Esophagus muscularis mucosa (tissue), 4 donors: ENCODE measurements at regions not wholly inside any gene's neighbourhood (a gene's known extent, or its start where the extent isn't known, plus 50 kb on each side); places are given as distances from the start of the nearest gene placed in this dataset.

Source experiments
- DNase-seq: peaks from one replicate; pipeline ENCODE4 v3.0.0-alpha.2; 2017; ENCODE audit errors: extremely low spot score
- H3K27ac ChIP-seq, 4 donors: fragments of 200-600 bp; sonication (generic); replicated peaks in 1 of 4; 1 replicate in 3 of 4; 2 replicates in 1 of 4; pipeline ENCODE4 v1.5.1; 2016 to 2019; ENCODE audit warnings: mild to moderate bottlenecking in 1 of 4
- H3K27me3 ChIP-seq, 4 donors: fragments of 200-600 bp; sonication (generic); one replicate each; pipeline versions ENCODE4 v1.5.1 to v1.6.0; 2016 to 2019
- H3K36me3 ChIP-seq, 4 donors: fragments of 200-600 bp; sonication (generic); one replicate each; pipeline ENCODE4 v1.5.1; 2016 to 2019
- H3K4me1 ChIP-seq, 4 donors: fragments of 200-600 bp; sonication (generic); one replicate each; pipeline ENCODE4 v1.5.1; 2016 to 2019
- H3K4me3 ChIP-seq, 4 donors: fragments of 200-600 bp; sonication (generic); 1 replicate in 2 of 4; 2 replicates in 2 of 4; pipeline ENCODE4 v1.5.1; 2016 to 2019; ENCODE audit warnings: mild to moderate bottlenecking in 4 of 4, moderate library complexity in 1 of 4
- H3K9me3 ChIP-seq, 4 donors: fragments of 200-600 bp; sonication (generic); 1 replicate in 3 of 4; 2 replicates in 1 of 4; pipeline ENCODE4 v1.5.1; 2016 to 2019
- EP300 ChIP-seq: sonication (generic); formaldehyde crosslinking; IDR thresholded peaks from one replicate; pipeline ENCODE4 v1.6.1; 2017; ENCODE audit warnings: antibody characterized with exemption
- POLR2A ChIP-seq: fragments of 450-650 bp; IDR thresholded peaks from one replicate; pipeline ENCODE4 v1.6.1; 2017; ENCODE audit warnings: antibody characterized with exemption, moderate library complexity, mild to moderate bottlenecking, low read depth
- POLR2AphosphoS5 ChIP-seq, 2 donors: sonication (generic); formaldehyde crosslinking; IDR thresholded peaks; one replicate each; pipeline ENCODE4 v1.6.1; 2017; ENCODE audit warnings: antibody characterized with exemption in 2 of 2
- WGBS: methylation state at CpG from one replicate; pipeline ENCODE4 v1.1.5; 2018; 5-methylcytosine and 5-hydroxymethylcytosine counted together
- intact Hi-C: fragments of 100-400 bp; cut with DNase I; formaldehyde crosslinking; loops from one replicate; pipeline ENCODE4 v1.15.1; 2023
- TF ChIP-seq, protein P1 (sequence below), 3 experiments: fragments of 200-600 bp in 2 of 3; fragments of 450-650 bp in 1 of 3; sonication (generic) in 2 of 3; IDR thresholded peaks; one replicate each; pipeline ENCODE4 v1.5.1; 2017 to 2019; ENCODE audit warnings: antibody characterized with exemption in 3 of 3, mild to moderate bottlenecking in 2 of 3, moderate library complexity in 1 of 3

DNA sequence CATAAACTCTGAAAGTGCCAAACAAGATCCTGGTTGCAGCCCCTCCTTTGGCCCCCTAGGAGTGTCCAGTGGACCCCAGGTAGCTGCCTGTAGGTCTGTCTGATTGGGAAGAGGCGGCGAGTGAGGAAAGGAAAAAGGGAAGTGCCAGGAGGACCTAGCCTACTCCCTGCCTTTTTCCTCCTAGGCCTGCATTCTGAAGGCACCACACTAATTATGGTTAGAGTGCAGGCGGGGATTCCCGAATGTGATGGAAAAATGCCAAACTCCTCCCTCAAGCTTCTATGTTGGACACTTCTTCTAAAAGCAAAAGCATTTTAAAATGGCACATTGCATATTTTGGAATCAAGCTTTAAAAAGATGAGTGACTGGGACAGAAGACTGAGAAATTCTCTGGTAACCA is 83.2 kb upstream of the SMIM15 start:
- TF ChIP-seq, protein P1, sequence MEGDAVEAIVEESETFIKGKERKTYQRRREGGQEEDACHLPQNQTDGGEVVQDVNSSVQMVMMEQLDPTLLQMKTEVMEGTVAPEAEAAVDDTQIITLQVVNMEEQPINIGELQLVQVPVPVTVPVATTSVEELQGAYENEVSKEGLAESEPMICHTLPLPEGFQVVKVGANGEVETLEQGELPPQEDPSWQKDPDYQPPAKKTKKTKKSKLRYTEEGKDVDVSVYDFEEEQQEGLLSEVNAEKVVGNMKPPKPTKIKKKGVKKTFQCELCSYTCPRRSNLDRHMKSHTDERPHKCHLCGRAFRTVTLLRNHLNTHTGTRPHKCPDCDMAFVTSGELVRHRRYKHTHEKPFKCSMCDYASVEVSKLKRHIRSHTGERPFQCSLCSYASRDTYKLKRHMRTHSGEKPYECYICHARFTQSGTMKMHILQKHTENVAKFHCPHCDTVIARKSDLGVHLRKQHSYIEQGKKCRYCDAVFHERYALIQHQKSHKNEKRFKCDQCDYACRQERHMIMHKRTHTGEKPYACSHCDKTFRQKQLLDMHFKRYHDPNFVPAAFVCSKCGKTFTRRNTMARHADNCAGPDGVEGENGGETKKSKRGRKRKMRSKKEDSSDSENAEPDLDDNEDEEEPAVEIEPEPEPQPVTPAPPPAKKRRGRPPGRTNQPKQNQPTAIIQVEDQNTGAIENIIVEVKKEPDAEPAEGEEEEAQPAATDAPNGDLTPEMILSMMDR (IDR thresholded peaks at IDR 0.05): no peak
- TF ChIP-seq POLR2A: no peak
- TF ChIP-seq POLR2AphosphoS5 (IDR thresholded peaks at IDR 0.05): no peak
- no peak for TF ChIP-seq EP300
- Histone ChIP-seq H3K27ac (peak overlapping the region in 3 of 4 donors; percentile 10 to 45 (median 36)), H3K36me3 (no peaks in the 10 kb centered on the region), H3K27me3 (no peaks in the 10 kb centered on the region), H3K9me3 (peaks cover 0 to 8% (median 0%) of the 10 kb centered on the region in 4 donors), H3K4me1 (peaks cover 0 to 8% (median 7%) of the 10 kb centered on the region in 4 donors), H3K4me3 (peak overlapping the region in 1 of 4 donors; percentile 9)
- intact Hi-C loops: no loop called here
- DNase-seq: no peak
- WGBS: 41% methylated on average over 4 of the region's 4 CpGs

DNA sequence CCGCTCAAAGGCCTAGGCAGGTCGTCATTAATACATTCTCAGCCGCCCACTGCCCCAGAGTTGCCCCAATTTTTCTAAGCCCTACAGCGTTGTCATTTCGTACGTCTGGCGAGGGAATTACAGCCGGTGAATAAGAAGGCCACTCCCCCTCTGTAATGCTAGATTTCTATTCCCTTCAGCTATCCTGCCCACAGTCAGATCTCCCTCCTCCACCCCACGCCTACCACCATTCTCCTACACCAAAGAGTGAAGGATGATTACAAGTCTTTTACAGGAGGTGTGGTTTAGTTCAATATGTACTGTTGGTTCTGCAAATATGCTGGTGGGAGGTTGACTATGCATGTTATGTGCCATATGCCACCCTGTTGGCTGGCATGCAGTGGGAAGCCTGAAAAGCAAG is 83.7 kb upstream of the SMIM15 start:
- intact Hi-C loops: no loop called here
- Histone ChIP-seq H3K9me3 (peaks cover 0 to 8% (median 0%) of the 10 kb centered on the region in 4 donors), H3K27ac (peak overlapping the region in 3 of 4 donors; percentile 10 to 45 (median 36)), H3K4me1 (peaks cover 0 to 8% (median 7%) of the 10 kb centered on the region in 4 donors), H3K4me3 (peak overlapping the region in 1 of 4 donors; percentile 9), H3K27me3 (no peaks in the 10 kb centered on the region), H3K36me3 (no peaks in the 10 kb centered on the region)
- WGBS: 86% methylated on average over 6 of the region's 9 CpGs
- no peak for DNase-seq
- TF ChIP-seq POLR2AphosphoS5 (IDR thresholded peaks at IDR 0.05) (no peak), POLR2A (no peak), EP300 (no peak)
- TF ChIP-seq, protein P1 (IDR thresholded peaks at IDR 0.05): no peak

DNA sequence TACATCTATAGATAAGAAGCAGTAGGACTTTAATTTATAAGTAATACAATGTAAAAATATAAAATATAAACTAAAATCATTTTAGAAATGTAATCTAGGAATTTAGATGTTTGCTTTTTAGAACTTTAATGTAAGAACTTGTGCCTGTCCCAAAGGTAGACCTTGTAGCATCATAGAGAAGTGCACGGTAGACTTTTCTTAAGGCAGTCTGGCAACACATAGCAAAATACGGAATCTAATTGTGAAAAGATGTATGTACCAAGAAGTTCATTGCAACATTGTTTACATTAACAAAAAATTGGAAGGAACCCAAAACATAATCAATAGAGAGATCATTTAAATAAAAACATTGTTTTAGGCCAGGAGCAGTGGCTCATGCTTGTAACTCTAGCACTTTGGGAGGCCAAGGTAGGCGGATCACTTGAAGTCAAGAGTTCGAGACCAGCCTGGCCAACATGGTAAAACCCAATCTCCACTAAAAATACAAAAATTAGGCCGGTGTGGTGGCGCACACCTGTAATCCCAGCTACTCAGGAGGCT is 84.6 kb upstream of the SMIM15 start:
- peaks cover 0 to 8% (median 7%) of the 10 kb centered on the region in 4 donors for H3K4me1 ChIP-seq
- H3K36me3 ChIP-seq: no peaks in the 10 kb centered on the region
- no peak for TF ChIP-seq POLR2AphosphoS5 (IDR thresholded peaks at IDR 0.05)
- TF ChIP-seq POLR2A: no peak
- TF ChIP-seq, protein P1 (IDR thresholded peaks at IDR 0.05): no peak
- no peak for TF ChIP-seq EP300
- no peak overlapping the region for H3K4me3 ChIP-seq
- H3K27ac ChIP-seq: no peak overlapping the region
- 92% methylated on average over 6 of the region's 6 CpGs for WGBS
- no peak for DNase-seq
- intact Hi-C loops: no loop called here
- H3K27me3 ChIP-seq: no peaks in the 10 kb centered on the region
- peaks cover 0 to 8% (median 0%) of the 10 kb centered on the region in 4 donors for H3K9me3 ChIP-seq

DNA sequence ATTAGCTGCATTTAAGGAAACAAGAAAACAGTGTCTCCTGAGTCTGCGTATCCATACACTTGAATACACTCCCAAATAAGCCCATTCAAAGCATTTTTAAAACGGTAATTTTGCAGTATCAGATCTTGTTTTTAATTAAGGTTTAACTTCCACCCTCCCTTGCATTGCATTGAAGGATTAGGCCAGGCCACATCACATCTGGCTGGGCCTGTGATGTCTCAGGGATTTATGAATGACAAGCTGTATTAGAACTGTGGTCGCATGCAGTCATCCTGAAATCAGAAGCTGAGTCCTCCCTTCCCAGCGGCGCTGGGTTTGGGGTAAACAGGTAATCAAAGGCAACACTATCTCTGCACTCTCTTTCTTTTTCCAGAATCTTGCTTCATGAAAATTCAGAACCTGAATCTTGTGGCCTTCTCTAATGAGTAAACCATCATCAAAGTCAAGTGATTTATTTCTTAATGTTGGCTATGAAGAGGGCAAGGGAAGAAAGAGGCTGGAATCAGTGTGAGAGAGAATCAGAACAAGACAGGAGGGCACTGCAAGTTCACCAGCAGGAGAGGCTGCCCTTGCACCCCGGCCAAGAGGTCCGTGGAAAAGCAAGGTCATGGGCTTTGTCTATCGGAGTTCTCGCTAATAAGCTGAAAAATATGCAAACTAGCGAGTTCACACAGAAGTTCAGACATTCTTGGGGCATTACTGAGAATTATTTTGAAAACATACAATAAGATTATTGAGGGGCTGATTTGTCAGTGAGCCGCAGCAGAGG is 80.0 kb upstream of the ZSWIM6 start:
- H3K4me1 ChIP-seq: peaks cover 3 to 8% (median 6%) of the 10 kb centered on the region in 4 donors
- no peak overlapping the region for H3K27ac ChIP-seq
- peak in 1 of 2 donors; percentile 19 for TF ChIP-seq POLR2AphosphoS5 (IDR thresholded peaks at IDR 0.05)
- TF ChIP-seq, protein P1 (IDR thresholded peaks at IDR 0.05): no peak
- peaks cover 0 to 8% (median 0%) of the 10 kb centered on the region in 4 donors for H3K9me3 ChIP-seq
- no peaks in the 10 kb centered on the region for H3K36me3 ChIP-seq
- H3K27me3 ChIP-seq: no peaks in the 10 kb centered on the region
- intact Hi-C loops: no loop called here
- WGBS: 83% methylated on average over 11 of the region's 11 CpGs
- no peak for DNase-seq
- no peak overlapping the region for H3K4me3 ChIP-seq
